Adrenal gland (tissue), 9 donors: ENCODE measurements at regions not wholly inside any gene's neighbourhood (a gene's known extent, or its start where the extent isn't known, plus 50 kb on each side); places are given as distances from the start of the nearest gene placed in this dataset.

ENCODE experiments used
- DNase-seq, 7 donors: peaks; one replicate each; pipeline ENCODE4 v3.0.0-alpha.2; 2019 to 2020
- H3K27ac ChIP-seq, 5 donors: fragments of 200-600 bp; sonication (generic) in 4 of 5; 1 replicate in 3 of 5; 2 replicates in 2 of 5; pipeline versions ENCODE4 v1.5.1 to v1.8.0; 2016 to 2020; ENCODE audit warnings: mild to moderate bottlenecking in 1 of 5
- H3K27me3 ChIP-seq: fragments of 200-600 bp; 2 replicates; pipeline ENCODE4 v1.8.0; 2021
- H3K36me3 ChIP-seq, 2 donors: fragments of 200-600 bp; replicated peaks in 1 of 2; 1 replicate in 1 of 2; 2 replicates in 1 of 2; pipeline versions ENCODE4 v1.5.1 to v1.8.0; 2018 to 2022
- H3K4me1 ChIP-seq, 2 donors: fragments of 200-600 bp; replicated peaks in 1 of 2; 1 replicate in 1 of 2; 2 replicates in 1 of 2; pipeline versions ENCODE4 v1.5.1 to v1.8.0; 2018 to 2021
- H3K4me3 ChIP-seq, 4 donors: fragments of 200-600 bp; sonication (generic) in 3 of 4; one replicate each; pipeline ENCODE4 v1.5.1; 2016 to 2018
- H3K9me3 ChIP-seq, 3 donors: fragments of 200-600 bp; sonication (generic) in 1 of 3; replicated peaks in 1 of 3; 1 replicate in 2 of 3; 2 replicates in 1 of 3; pipeline versions ENCODE4 v1.5.1 to v1.8.0; 2016 to 2021
- POLR2A ChIP-seq, 2 donors: fragments of 450-650 bp; IDR thresholded peaks; one replicate each; pipeline ENCODE4 v1.6.1; 2017; ENCODE audit warnings: antibody characterized with exemption in 2 of 2, mild to moderate bottlenecking in 2 of 2, moderate library complexity in 1 of 2
- WGBS, 4 donors: extraction: QIAGEN DNeasy Blood & Tissue Kit in 2 of 4; methylation state at CpG; one replicate each; pipeline versions ENCODE4 v1.1.5 to v1.1.7; 2013 to 2017; 5-methylcytosine and 5-hydroxymethylcytosine counted together
- intact Hi-C, 2 donors: fragments of 100-400 bp; cut with DNase I; formaldehyde crosslinking; loops; one replicate each; pipeline versions ENCODE4 v1.14.1 to v1.15.0; 2022 to 2023
- TF ChIP-seq, protein P1 (sequence below), 6 experiments: fragments of 450-650 bp in 4 of 6; fragments of 200-600 bp in 2 of 6; sonication (generic) in 1 of 6; IDR thresholded peaks; 1 replicate in 5 of 6; 2 replicates in 1 of 6; pipeline versions ENCODE4 v1.5.1 to v1.8.0; 2016 to 2021; ENCODE audit warnings: antibody characterized with exemption in 6 of 6, mild to moderate bottlenecking in 2 of 6, moderate library complexity in 1 of 6
- donor health status: healthy with polysubstance abuse.
- donor health status: Bipolar disorder and iron deficiency.
- donor health status: DM: yes; HTN: yes; CAD: no.
- donor health status: DM: no; HTN: no; CAD: no.
- donor health status: DM: no; HTN: no; CAD: no.

DNA sequence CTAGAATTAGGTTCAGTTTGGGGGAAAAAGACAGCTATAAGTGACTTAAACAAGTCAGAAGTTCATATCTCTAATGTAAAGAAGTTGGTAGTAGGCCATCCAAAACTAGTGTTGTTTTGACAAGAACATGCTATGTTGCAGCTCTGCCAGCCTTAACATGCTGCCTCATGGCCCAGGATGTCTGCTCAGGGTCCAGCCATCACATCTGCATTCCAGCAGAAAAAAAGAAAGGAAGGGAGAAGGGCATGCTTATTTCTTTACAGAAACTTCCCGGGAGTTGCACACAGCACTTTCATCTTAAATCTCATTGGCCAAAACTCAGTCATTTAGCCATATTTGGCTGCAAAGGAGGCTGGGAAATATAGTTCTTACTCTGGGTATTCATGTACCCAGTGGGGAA, 400.4 kb upstream of the PODXL start:
- TF ChIP-seq, protein P1, sequence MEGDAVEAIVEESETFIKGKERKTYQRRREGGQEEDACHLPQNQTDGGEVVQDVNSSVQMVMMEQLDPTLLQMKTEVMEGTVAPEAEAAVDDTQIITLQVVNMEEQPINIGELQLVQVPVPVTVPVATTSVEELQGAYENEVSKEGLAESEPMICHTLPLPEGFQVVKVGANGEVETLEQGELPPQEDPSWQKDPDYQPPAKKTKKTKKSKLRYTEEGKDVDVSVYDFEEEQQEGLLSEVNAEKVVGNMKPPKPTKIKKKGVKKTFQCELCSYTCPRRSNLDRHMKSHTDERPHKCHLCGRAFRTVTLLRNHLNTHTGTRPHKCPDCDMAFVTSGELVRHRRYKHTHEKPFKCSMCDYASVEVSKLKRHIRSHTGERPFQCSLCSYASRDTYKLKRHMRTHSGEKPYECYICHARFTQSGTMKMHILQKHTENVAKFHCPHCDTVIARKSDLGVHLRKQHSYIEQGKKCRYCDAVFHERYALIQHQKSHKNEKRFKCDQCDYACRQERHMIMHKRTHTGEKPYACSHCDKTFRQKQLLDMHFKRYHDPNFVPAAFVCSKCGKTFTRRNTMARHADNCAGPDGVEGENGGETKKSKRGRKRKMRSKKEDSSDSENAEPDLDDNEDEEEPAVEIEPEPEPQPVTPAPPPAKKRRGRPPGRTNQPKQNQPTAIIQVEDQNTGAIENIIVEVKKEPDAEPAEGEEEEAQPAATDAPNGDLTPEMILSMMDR (IDR thresholded peaks at IDR 0.05): no peak
- TF ChIP-seq POLR2A (IDR thresholded peaks at IDR 0.05): no peak
- 45 to 74% (median 62%) methylated on average over 1 of the region's 1 CpG for WGBS, 4 donors
- H3K9me3 ChIP-seq: no peaks in the 10 kb centered on the region
- no peaks in the 10 kb centered on the region for H3K36me3 ChIP-seq
- no peak for DNase-seq
- intact Hi-C loops: no loop called here
- H3K4me1 ChIP-seq: no peaks in the 10 kb centered on the region
- no peaks in the 10 kb centered on the region for H3K27me3 ChIP-seq
- H3K4me3 ChIP-seq: no peak overlapping the region
- no peak overlapping the region for H3K27ac ChIP-seq

DNA sequence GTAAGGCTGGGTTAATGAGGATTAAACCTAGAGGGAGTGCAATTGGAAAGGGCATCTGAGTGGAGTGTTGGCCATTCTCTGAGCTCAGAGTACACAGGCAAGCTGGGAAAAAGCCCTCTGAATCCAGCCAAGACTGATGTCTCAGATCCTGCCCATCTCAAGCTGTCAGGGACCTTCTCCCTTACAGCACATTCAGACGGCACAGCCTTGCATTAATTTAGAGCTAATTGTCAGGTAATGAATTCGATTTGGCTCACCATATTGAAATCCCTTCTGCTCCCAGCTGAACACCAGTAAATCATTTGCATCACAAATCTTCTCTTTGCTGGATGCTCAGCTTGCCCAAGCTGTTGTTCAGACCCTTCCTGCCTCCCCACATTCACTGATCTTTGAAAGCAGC, 399.3 kb upstream of the PODXL start:
- DNase-seq: no peak
- Histone ChIP-seq H3K27ac (no peak overlapping the region), H3K36me3 (no peaks in the 10 kb centered on the region), H3K9me3 (no peaks in the 10 kb centered on the region), H3K4me3 (no peak overlapping the region), H3K27me3 (no peaks in the 10 kb centered on the region), H3K4me1 (no peaks in the 10 kb centered on the region)
- intact Hi-C loops: no loop called here
- 15 to 51% (median 43%) methylated on average over 2 of the region's 2 CpGs for WGBS, 4 donors
- TF ChIP-seq, protein P1 (IDR thresholded peaks at IDR 0.05): no peak
- TF ChIP-seq POLR2A (IDR thresholded peaks at IDR 0.05): no peak

DNA sequence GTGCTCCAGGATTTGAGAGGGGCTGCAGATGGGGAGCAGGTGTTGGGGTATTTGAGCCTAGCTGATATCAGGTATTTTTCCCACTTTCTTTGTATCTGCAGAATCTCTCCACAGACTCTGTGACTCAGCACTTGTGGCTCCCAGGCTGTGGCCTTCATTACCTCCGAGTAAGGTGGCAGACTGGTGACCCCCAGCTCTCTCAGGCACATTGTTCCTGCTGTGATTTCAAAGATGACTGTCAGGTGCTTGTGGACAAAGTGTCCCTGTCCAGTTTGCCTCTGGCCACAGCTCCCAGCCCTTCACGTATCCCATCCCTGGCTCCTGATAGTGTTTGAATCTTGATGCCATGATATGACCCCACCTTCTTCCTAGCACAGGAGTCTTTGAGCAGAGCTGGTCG, 396.8 kb upstream of the PODXL start:
- Histone ChIP-seq H3K36me3 (no peaks in the 10 kb centered on the region), H3K4me3 (no peak overlapping the region), H3K4me1 (no peaks in the 10 kb centered on the region), H3K9me3 (no peaks in the 10 kb centered on the region), H3K27me3 (peaks cover 4% of the 10 kb centered on the region), H3K27ac (no peak overlapping the region)
- DNase-seq: no peak
- 54 to 92% (median 65%) methylated on average over 2 to 3 of the region's 3 CpGs for WGBS, 4 donors
- intact Hi-C loops: no loop called here
- TF ChIP-seq, protein P1 (IDR thresholded peaks at IDR 0.05): no peak
- no peak for TF ChIP-seq POLR2A (IDR thresholded peaks at IDR 0.05)

DNA sequence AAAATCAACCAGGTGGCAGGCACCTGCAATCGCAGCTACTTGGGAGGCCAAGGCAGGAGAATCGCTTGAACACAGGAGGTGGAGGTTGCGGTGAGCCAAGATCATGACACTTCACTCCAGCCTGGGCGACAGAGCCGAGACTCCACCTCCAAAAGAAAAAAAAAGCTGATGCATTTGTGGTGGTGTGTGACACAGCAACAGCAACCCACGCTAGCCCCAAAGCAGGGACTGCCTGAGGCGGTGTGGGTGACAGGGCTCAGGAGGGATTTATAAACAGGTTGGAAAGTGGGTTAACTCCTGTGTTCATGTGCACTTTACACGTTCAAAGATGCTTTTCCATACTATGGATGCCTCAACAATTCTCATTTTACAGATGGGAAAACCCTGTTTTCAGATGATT, 395.9 kb upstream of the PODXL start:
- no peak for DNase-seq
- H3K27me3 ChIP-seq: peaks cover 4% of the 10 kb centered on the region
- no peaks in the 10 kb centered on the region for H3K36me3 ChIP-seq
- H3K27ac ChIP-seq: no peak overlapping the region
- intact Hi-C loops: no loop called here
- no peaks in the 10 kb centered on the region for H3K9me3 ChIP-seq
- TF ChIP-seq, protein P1 (IDR thresholded peaks at IDR 0.05): no peak
- TF ChIP-seq POLR2A (IDR thresholded peaks at IDR 0.05): no peak
- no peaks in the 10 kb centered on the region for H3K4me1 ChIP-seq
- WGBS, 4 donors: 87 to 91% (median 90%) methylated on average over 8 of the region's 8 CpGs
- no peak overlapping the region for H3K4me3 ChIP-seq
